Mesendoderm (in vitro differentiated cells): ENCODE measurements at regions not wholly inside any gene's neighbourhood (a gene's known extent, or its start where the extent isn't known, plus 50 kb on each side); places are given as distances from the start of the nearest gene placed in this dataset.
"Not testable (repeated sequence)": the region's sequence is repeated elsewhere in the genome, so short reads cannot be mapped to it uniquely, and the experiment has no call there.

ENCODE experiments used
- DNase-seq: peaks from one replicate; pipeline ENCODE4 v3.0.0; 2013
- H2AK5ac ChIP-seq: 2 replicates; pipeline ENCODE4 v1.6.1; 2013; ENCODE audit warnings: low read length, inconsistent platforms
- H2BK120ac ChIP-seq: 2 replicates; pipeline ENCODE4 v1.6.1; 2013; ENCODE audit warnings: low read depth, mild to moderate bottlenecking, low read length, moderate library complexity, mixed read lengths
- H2BK15ac ChIP-seq: replicated peaks from 2 replicates; pipeline ENCODE4 v1.6.1; 2013; ENCODE audit warnings: low read depth, mild to moderate bottlenecking, moderate library complexity
- H2BK5ac ChIP-seq: 2 replicates; pipeline ENCODE4 v1.6.1; 2013; ENCODE audit warnings: low read length, inconsistent platforms
- H3K18ac ChIP-seq: 2 replicates; pipeline ENCODE4 v1.6.1; 2013; ENCODE audit warnings: mild to moderate bottlenecking, low read length, mixed read lengths
- H3K23ac ChIP-seq: one replicate; pipeline ENCODE4 v1.6.1; 2013; ENCODE audit warnings: low read length
- H3K27ac ChIP-seq: 2 replicates; pipeline ENCODE4 v1.5.1; 2013; ENCODE audit warnings: low read depth, mild to moderate bottlenecking, inconsistent platforms, low read length, moderate library complexity
- H3K27me3 ChIP-seq: 2 replicates; pipeline ENCODE4 v1.6.1; 2013; ENCODE audit warnings: low read length, control low read depth, mild to moderate bottlenecking, inconsistent platforms; ENCODE audit not compliant: insufficient read depth, poor library complexity
- H3K36me3 ChIP-seq: 2 replicates; pipeline ENCODE4 v1.6.1; 2013; ENCODE audit warnings: low read length, inconsistent platforms; ENCODE audit not compliant: control insufficient read depth, insufficient read depth
- H3K4ac ChIP-seq: one replicate; pipeline ENCODE4 v1.6.1; 2013; ENCODE audit warnings: low read depth, mild to moderate bottlenecking, low read length, moderate library complexity
- H3K4me1 ChIP-seq: 2 replicates; pipeline ENCODE4 v1.6.1; 2013; ENCODE audit warnings: low read depth, low read length, inconsistent platforms; ENCODE audit not compliant: control insufficient read depth
- H3K4me2 ChIP-seq: 2 replicates; pipeline ENCODE4 v1.6.1; 2013; ENCODE audit warnings: low read length
- H3K4me3 ChIP-seq: 2 replicates; pipeline ENCODE4 v1.5.1; 2013; ENCODE audit warnings: mild to moderate bottlenecking, low read length
- H3K56ac ChIP-seq: one replicate; pipeline ENCODE4 v1.6.1; 2013; ENCODE audit warnings: low read length
- H3K79me1 ChIP-seq: 2 replicates; pipeline ENCODE4 v1.6.1; 2013; ENCODE audit warnings: low read length, inconsistent platforms
- H3K79me2 ChIP-seq: 2 replicates; pipeline ENCODE4 v1.6.1; 2013; ENCODE audit warnings: mild to moderate bottlenecking, low read length; ENCODE audit not compliant: control insufficient read depth, insufficient read depth
- H3K9ac ChIP-seq: 2 replicates; pipeline ENCODE4 v1.6.1; 2013; ENCODE audit warnings: low read length, inconsistent platforms
- H4K5ac ChIP-seq: one replicate; pipeline ENCODE4 v1.6.1; 2013; ENCODE audit warnings: low read length
- H4K8ac ChIP-seq: one replicate; pipeline ENCODE4 v1.6.1; 2013; ENCODE audit warnings: low read depth, mild to moderate bottlenecking, control low read depth, low read length, moderate library complexity
- WGBS: extraction: QIAGEN DNeasy Blood & Tissue Kit; methylation state at CpG from one replicate; pipeline ENCODE4 v1.1.7; 2013; ENCODE audit warnings: low lambda C conversion rate, missing lambda C conversion rate; ENCODE audit not compliant: insufficient coverage; ENCODE audit errors: extremely low coverage; 5-methylcytosine and 5-hydroxymethylcytosine counted together

DNA sequence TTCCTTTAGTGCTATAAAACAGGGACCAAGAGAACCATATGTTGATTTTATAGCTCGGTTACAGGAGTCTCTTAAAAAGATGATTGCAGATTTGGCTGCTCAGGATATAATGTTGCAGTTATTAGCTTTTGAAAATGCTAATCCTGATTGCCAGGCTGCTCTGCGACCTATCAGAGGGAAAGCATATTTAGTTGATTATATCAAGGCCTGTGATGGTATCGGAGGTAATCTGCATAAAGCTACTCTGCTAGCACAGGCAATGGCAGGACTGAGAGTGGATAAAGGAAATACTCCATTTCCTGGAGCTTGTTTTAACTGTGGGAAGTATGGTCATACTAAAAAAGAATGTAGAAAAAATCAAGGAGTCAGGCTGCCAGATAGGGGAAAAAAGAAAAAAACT is 99.0 kb upstream of the CCNH start:
- not testable (repeated sequence) for H3K56ac ChIP-seq, DNase-seq, H2BK15ac ChIP-seq, H2AK5ac ChIP-seq, H3K27ac ChIP-seq, H4K8ac ChIP-seq, H4K5ac ChIP-seq, H3K79me1 ChIP-seq, H3K9ac ChIP-seq, H3K4me1 ChIP-seq, H3K18ac ChIP-seq, H2BK120ac ChIP-seq, H3K23ac ChIP-seq, H3K36me3 ChIP-seq, H3K4me3 ChIP-seq, H3K4ac ChIP-seq, H3K27me3 ChIP-seq, H3K4me2 ChIP-seq, H2BK5ac ChIP-seq, H3K79me2 ChIP-seq
- WGBS, result no CpG with 5 or more reads among the region's 3 CpGs

DNA sequence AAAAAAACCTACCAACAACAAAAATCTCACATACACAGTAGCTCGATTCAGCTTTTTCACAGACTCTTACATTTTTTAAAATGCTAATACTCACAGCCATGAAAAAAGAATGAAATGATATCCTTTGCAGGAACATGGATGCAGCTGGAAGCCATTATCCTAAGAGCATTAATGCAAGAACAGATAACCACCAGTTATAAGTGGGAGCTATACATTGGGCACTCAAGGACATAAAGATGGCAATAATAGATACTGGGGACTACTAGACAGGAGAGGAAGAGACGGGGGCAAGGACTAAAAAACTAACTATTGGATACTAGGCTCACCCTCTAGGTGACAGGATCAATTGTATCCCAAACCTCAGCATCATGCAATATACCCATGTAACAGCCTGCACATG is 90.3 kb upstream of the CCNH start:
- Histone ChIP-seq H3K79me2 (no peaks in the 10 kb centered on the region), H3K79me1 (no peaks in the 10 kb centered on the region), H2BK120ac (no peak overlapping the region), H3K4me2 (no peak overlapping the region), H2AK5ac (no peak overlapping the region), H3K36me3 (no peaks in the 10 kb centered on the region), H3K23ac (no peak overlapping the region), H3K9ac (no peak overlapping the region), H2BK15ac (no peak overlapping the region), H4K8ac (no peak overlapping the region), H3K4ac (no peak overlapping the region), H3K18ac (no peak overlapping the region), H3K27ac (no peak overlapping the region), H3K56ac (no peak overlapping the region), H3K27me3 (no peaks in the 10 kb centered on the region), H2BK5ac (no peak overlapping the region), H3K4me1 (no peaks in the 10 kb centered on the region), H3K4me3 (no peak overlapping the region), H4K5ac (no peak overlapping the region)
- 100% methylated on average over 1 of the region's 2 CpGs for WGBS
- no peak for DNase-seq

DNA sequence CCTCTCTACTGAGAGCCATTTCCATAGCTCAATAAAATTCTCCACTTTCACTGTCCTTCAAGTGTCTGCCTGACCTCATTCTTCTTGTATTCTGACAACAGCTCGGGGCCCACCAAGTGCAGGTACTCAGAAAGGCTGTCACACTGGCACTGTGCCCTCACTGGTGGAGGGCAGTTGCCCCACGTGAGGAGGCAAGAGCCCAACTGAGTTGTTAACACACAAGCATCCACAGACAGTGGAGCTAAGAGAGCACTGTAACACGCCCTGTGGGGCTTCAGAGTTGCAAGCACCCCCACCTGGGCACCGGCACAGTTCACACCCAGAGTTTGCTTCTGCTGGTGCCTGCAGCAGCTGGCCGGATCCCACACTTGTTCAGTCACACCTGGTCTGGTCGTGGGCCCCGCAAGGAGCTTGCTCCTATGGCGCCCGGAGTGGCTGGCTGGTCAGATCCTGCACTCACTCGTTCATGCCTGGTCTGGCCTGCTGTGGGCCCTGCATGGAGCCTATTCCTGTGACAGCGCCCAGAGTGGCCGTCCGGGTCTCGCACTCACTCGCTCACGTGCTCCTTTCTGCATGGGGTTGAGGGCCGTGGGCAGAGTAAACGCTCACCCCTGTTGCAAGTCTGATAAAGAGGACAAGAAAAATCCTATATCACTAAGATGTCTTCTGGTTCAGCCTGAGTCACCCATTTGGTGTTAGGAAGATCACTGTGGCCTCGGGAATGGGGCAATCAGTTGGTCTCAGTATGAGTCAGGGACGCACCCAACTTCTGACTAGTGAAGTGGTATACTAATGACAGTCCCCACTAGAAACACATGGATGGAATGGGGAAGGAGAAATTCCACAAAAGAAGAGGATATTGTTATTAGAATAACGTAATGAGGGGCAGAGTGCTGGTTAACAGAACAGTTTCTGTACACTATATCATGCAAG is 87.0 kb upstream of the CCNH start:
- Histone ChIP-seq H4K5ac (no peak overlapping the region), H2BK5ac (no peak overlapping the region), H2BK120ac (no peak overlapping the region), H3K36me3 (no peaks in the 10 kb centered on the region), H3K4ac (no peak overlapping the region), H3K4me1 (no peaks in the 10 kb centered on the region), H3K56ac (no peak overlapping the region), H3K27ac (no peak overlapping the region), H4K8ac (no peak overlapping the region), H3K27me3 (no peaks in the 10 kb centered on the region), H3K9ac (no peak overlapping the region), H3K79me2 (no peaks in the 10 kb centered on the region), H3K4me3 (no peak overlapping the region), H3K18ac (no peak overlapping the region), H2BK15ac (no peak overlapping the region), H2AK5ac (no peak overlapping the region), H3K4me2 (no peak overlapping the region), H3K23ac (no peak overlapping the region), H3K79me1 (no peaks in the 10 kb centered on the region)
- no peak for DNase-seq
- no CpG with 5 or more reads among the region's 21 CpGs for WGBS
